ENCODE measurements at regions not wholly inside any gene's neighbourhood (a gene's known extent, or its start where the extent isn't known, plus 50 kb on each side); places are given as distances from the start of the nearest gene placed in this dataset.

- no peaks in the 10 kb centered on the region for H3K9me3 ChIP-seq (ENCODE audit: control insufficient read depth, insufficient read depth, low read depth, low read length)
- POLR2A ChIA-PET = no interaction called here
Observed at GRCh38 chr19:28615546-28615916, 597.4 kb downstream of the UQCRFS1 start.

GRCh38 chr19:28614634-28615545, 598.1 kb downstream of the UQCRFS1 start:
- TF ChIP-seq ZNF423 (tag by site-specific recombination; IDR thresholded peaks at IDR 0.05) = no peak
- TF ChIP-seq ZNF670 (tag by site-specific recombination; IDR thresholded peaks at IDR 0.05; ENCODE audit: low read depth) = no peak
- TF ChIP-seq ZNF521 (tag by site-specific recombination; IDR thresholded peaks at IDR 0.05) = no peak
- no peak for TF ChIP-seq HOXC10 (CRISPR knock-in tag; IDR thresholded peaks at IDR 0.05)
- no peak for TF ChIP-seq ZNF157 (tag by site-specific recombination; IDR thresholded peaks at IDR 0.05)
- TF ChIP-seq ZNF768 (tag by site-specific recombination; IDR thresholded peaks at IDR 0.05) = no peak
- H3K27ac ChIP-seq (ENCODE audit: extremely low read depth, low read depth, low read length) = no peak overlapping the region
- no peaks in the 10 kb centered on the region for H3K9me3 ChIP-seq (ENCODE audit: control insufficient read depth, insufficient read depth, low read depth, low read length)
- ChIA-PET POLR2A (no interaction called here), CTCF (interaction anchor here (1.2 kb wide), 1 partner anchor 19 kb away, joined by 4 read pairs; no protein-coding TSS in a partner anchor)
- H3K36me3 ChIP-seq (ENCODE audit: control insufficient read depth in 2 of 2, insufficient read depth in 1 of 2, low read length in 2 of 2) = peaks cover 0 to under 1% of the 10 kb centered on the region in 2 experiments; a peak in 1 of 3 replicates
- H3K4me1 ChIP-seq (ENCODE audit: control insufficient read depth, insufficient read depth, low read length) = no peaks in the 10 kb centered on the region
- no peak overlapping the region for H3K4me3 ChIP-seq (ENCODE audit: low read depth, low read length)

More at GRCh38 chr19:28615546-28615916, 597.4 kb downstream of the UQCRFS1 start:
- H3K4me1 ChIP-seq (ENCODE audit: control insufficient read depth, insufficient read depth, low read length) = no peaks in the 10 kb centered on the region
- TF ChIP-seq ZNF639 (tag by site-specific recombination; IDR thresholded peaks at IDR 0.05) (no peak), ZNF670 (tag by site-specific recombination; IDR thresholded peaks at IDR 0.05; ENCODE audit: low read depth) (no peak), ZNF521 (tag by site-specific recombination; IDR thresholded peaks at IDR 0.05) (no peak), ZNF121 (tag by site-specific recombination; IDR thresholded peaks at IDR 0.05) (no peak)
- H3K4me3 ChIP-seq (ENCODE audit: low read depth, low read length) = no peak overlapping the region
- H3K36me3 ChIP-seq (ENCODE audit: control insufficient read depth in 2 of 2, insufficient read depth in 1 of 2, low read length in 2 of 2) = peaks cover 0 to 7% of the 10 kb centered on the region in 2 experiments; a peak in 2 of 3 replicates
- H3K27ac ChIP-seq (ENCODE audit: extremely low read depth, low read depth, low read length) = no peak overlapping the region
- CTCF ChIA-PET = no interaction called here

- POLR2A ChIA-PET = no interaction called here
- Histone ChIP-seq H3K4me3 (ENCODE audit: low read depth, low read length) (no peak overlapping the region), H3K27ac (ENCODE audit: extremely low read depth, low read depth, low read length) (no peak overlapping the region), H3K36me3 (ENCODE audit: control insufficient read depth in 2 of 2, insufficient read depth in 1 of 2, low read length in 2 of 2) (no peaks in the 10 kb centered on the region; a peak in 1 of 3 replicates), H3K9me3 (ENCODE audit: control insufficient read depth, insufficient read depth, low read depth, low read length) (no peaks in the 10 kb centered on the region), H3K4me1 (ENCODE audit: control insufficient read depth, insufficient read depth, low read length) (no peaks in the 10 kb centered on the region)
- CTCF ChIA-PET = interaction anchor here (0.9 kb wide), 1 partner anchor 21 kb away, joined by 5 read pairs; no protein-coding TSS in a partner anchor
- TF ChIP-seq ZBTB20 (tag by site-specific recombination; IDR thresholded peaks at IDR 0.05) = no peak
- no peak for TF ChIP-seq ZNF544 (tag by site-specific recombination; IDR thresholded peaks at IDR 0.05)
- no peak for TF ChIP-seq ZNF610 (tag by site-specific recombination; IDR thresholded peaks at IDR 0.05; ENCODE audit: borderline replicate concordance)
- no peak for TF ChIP-seq ZNF324 (tag by site-specific recombination; IDR thresholded peaks at IDR 0.05)
- TF ChIP-seq ZBTB17 (tag by site-specific recombination; IDR thresholded peaks at IDR 0.05) = no peak
- TF ChIP-seq ZNF513 (tag by site-specific recombination; IDR thresholded peaks at IDR 0.05) = no peak
- no peak for TF ChIP-seq ZNF624 (tag by site-specific recombination; IDR thresholded peaks at IDR 0.05)
- TF ChIP-seq ZNF514 (tag by site-specific recombination; IDR thresholded peaks at IDR 0.05) = no peak
- no peak for TF ChIP-seq GFI1B (tag by site-specific recombination; IDR thresholded peaks at IDR 0.05)
- TF ChIP-seq ZNF830 (tag by site-specific recombination; IDR thresholded peaks at IDR 0.05; ENCODE audit: low read depth) = no peak
- TF ChIP-seq ZSCAN5A (tag by site-specific recombination; IDR thresholded peaks at IDR 0.05) = no peak
- TF ChIP-seq ZSCAN4 (tag by site-specific recombination; IDR thresholded peaks at IDR 0.05) = no peak
- TF ChIP-seq ZBTB8A (tag by site-specific recombination; IDR thresholded peaks at IDR 0.05) = no peak
- TF ChIP-seq PBX3 (CRISPR knock-in tag; IDR thresholded peaks at IDR 0.05) = no peak
Observed at GRCh38 chr19:28612275-28612769, 600.6 kb downstream of the UQCRFS1 start.
